Activated T-cell treated with anti-CD3 and anti-CD28 coated beads, Interleukin-2, amount 50 U/mL, for 24 hours (primary cell): ENCODE measurements at regions not wholly inside any gene's neighbourhood (a gene's known extent, or its start where the extent isn't known, plus 50 kb on each side); places are given as distances from the start of the nearest gene placed in this dataset.
"Not testable (repeated sequence)": the region's sequence is repeated elsewhere in the genome, so short reads cannot be mapped to it uniquely, and the experiment has no call there.

ENCODE experiments used
- DNase-seq: peaks from one replicate; pipeline ENCODE4 v3.0.0-alpha.2; 2020
- H3K27ac Mint-ChIP-seq: 2 replicates; pipeline ENCODE4 v1.8.0; 2020; ENCODE audit warnings: mild to moderate bottlenecking, mixed read lengths
- H3K27me3 Mint-ChIP-seq: 2 replicates; pipeline ENCODE4 v1.8.0; 2020; ENCODE audit warnings: mixed read lengths
- H3K36me3 Mint-ChIP-seq: 2 replicates; pipeline ENCODE4 v1.8.0; 2020; ENCODE audit warnings: low read depth, mixed read lengths
- H3K4me1 Mint-ChIP-seq: 2 replicates; pipeline ENCODE4 v1.8.0; 2020; ENCODE audit warnings: low read depth, mixed read lengths
- H3K4me3 Mint-ChIP-seq: 2 replicates; pipeline ENCODE4 v1.8.0; 2020; ENCODE audit warnings: mild to moderate bottlenecking, moderate library complexity, mixed read lengths
- H3K9me3 Mint-ChIP-seq: 2 replicates; pipeline ENCODE4 v1.8.0; 2020; ENCODE audit warnings: mixed read lengths

DNA sequence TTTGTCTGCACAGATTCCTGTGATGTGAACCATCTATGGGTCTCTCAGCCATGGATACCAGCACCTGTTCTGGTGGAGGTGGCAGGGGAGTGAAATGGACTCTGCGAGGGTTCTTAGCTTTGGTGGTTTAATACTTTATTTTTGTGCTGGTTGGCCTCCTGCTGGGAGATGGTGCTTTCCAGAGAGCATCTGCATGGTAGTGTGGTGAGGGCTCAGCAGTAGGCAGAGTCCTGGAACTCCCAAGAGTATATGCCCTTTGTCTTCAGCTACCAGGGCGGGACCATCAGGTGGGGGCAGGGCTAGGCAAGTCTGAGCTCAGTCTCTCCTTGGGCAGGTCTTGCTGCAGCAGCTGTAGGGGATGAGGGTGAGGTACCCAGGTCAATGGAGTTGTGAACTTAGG is 97.5 kb upstream of the TRIM2 start:
- Mint-ChIP-seq H3K9me3 (peaks cover 14% of the 10 kb centered on the region), H3K4me1 (peaks cover 21% of the 10 kb centered on the region)
- DNase-seq, H3K36me3 Mint-ChIP-seq, H3K4me3 Mint-ChIP-seq, H3K27ac Mint-ChIP-seq, H3K27me3 Mint-ChIP-seq: not testable (repeated sequence)

- no peaks in the 10 kb centered on the region for H3K36me3 Mint-ChIP-seq
- no peaks in the 10 kb centered on the region for H3K27me3 Mint-ChIP-seq
- peaks cover 14% of the 10 kb centered on the region for H3K9me3 Mint-ChIP-seq
- peaks cover 21% of the 10 kb centered on the region for H3K4me1 Mint-ChIP-seq
- H3K4me3 Mint-ChIP-seq = no peak overlapping the region
- peak; percentile 19 for DNase-seq
- no peak overlapping the region for H3K27ac Mint-ChIP-seq
Measured at GRCh38 chr4:153107246-153107645, 97.0 kb upstream of the TRIM2 start.

DNA sequence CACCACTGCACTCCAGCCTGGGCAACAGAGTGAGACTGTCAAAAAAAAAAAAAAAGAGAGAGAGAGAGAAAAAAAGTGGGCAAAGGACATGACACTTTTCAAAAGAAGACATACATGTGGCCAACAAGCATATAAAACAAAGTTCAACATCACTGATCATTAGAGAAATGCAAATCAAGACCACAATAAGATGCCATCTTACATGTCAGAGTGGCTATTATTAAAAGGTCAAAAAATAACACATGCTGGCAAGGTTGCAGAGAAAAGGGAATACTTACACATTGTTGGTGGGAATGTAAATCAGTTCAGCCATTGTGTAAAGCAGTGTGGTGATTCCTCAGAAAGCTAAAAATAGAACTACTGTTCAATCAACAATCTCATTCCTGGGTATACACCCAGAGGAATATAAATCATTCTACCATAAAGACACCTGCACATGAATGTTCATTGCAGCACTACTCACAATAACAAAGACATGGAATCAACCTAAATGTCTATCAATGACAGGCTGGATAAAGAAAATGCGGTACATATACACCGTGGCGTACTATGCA is 94.9 kb upstream of the TRIM2 start:
- Mint-ChIP-seq H3K9me3 (peaks cover 14% of the 10 kb centered on the region), H3K4me3 (no peak overlapping the region), H3K27ac (no peak overlapping the region), H3K36me3 (no peaks in the 10 kb centered on the region), H3K4me1 (peaks cover 21% of the 10 kb centered on the region), H3K27me3 (no peaks in the 10 kb centered on the region)
- no peak for DNase-seq

DNA sequence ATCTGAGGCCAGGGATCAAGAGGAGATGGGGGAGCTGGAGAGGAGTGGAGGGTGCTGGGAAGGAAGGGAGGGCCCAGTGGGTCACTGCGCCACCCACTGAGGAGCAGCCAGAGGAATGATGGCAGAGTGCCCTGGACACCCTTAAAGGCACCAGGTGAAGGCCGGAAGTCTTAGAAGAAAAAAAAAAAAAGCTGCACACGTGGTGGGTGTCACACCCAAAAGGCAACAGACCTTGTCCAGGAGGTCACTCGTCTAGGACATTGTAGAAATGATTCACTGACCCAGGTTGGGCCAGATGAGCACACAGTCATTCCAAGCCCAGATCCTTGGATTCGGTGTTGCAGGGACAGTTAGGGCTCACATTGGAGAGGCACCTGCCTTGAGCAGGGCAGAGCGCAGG is 93.5 kb upstream of the TRIM2 start:
- peak; percentile 15 for DNase-seq
- Mint-ChIP-seq H3K9me3 (peaks cover 5% of the 10 kb centered on the region), H3K27ac (no peak overlapping the region), H3K4me1 (peaks cover 17% of the 10 kb centered on the region), H3K36me3 (no peaks in the 10 kb centered on the region), H3K4me3 (no peak overlapping the region), H3K27me3 (no peaks in the 10 kb centered on the region)

- Mint-ChIP-seq H3K4me1 (peaks cover 17% of the 10 kb centered on the region), H3K36me3 (no peaks in the 10 kb centered on the region), H3K4me3 (no peak overlapping the region), H3K9me3 (no peaks in the 10 kb centered on the region), H3K27ac (no peak overlapping the region), H3K27me3 (no peaks in the 10 kb centered on the region)
- DNase-seq = peak; percentile 26
Measured at GRCh38 chr4:153111426-153112040, 92.7 kb upstream of the TRIM2 start.

- peak; percentile 51 for DNase-seq
- Mint-ChIP-seq H3K27me3 (no peaks in the 10 kb centered on the region), H3K4me1 (peaks cover 17% of the 10 kb centered on the region), H3K36me3 (no peaks in the 10 kb centered on the region), H3K4me3 (no peak overlapping the region), H3K27ac (no peak overlapping the region), H3K9me3 (no peaks in the 10 kb centered on the region)
Measured at GRCh38 chr4:153112041-153112441, 92.2 kb upstream of the TRIM2 start.

GRCh38 chr4:153113061-153113837 is 91.0 kb upstream of the TRIM2 start:
- Mint-ChIP-seq H3K4me3 (no peak overlapping the region), H3K4me1 (peaks cover 23% of the 10 kb centered on the region), H3K36me3 (no peaks in the 10 kb centered on the region), H3K9me3 (no peaks in the 10 kb centered on the region), H3K27me3 (no peaks in the 10 kb centered on the region), H3K27ac (no peak overlapping the region)
- peak; percentile 43 for DNase-seq

DNA sequence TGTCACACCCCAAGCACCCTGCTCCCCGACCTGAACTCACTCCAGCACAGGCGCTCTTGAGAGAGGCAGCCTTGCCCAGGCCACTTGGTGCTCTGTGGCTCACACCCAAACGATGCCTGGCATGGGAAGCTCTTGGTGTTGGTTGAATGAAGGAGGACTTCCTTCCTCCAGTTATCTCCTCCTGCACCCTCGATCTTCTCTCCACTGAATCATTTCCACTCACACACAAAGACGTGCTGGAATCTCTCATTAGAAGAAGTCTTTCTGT is 90.5 kb upstream of the TRIM2 start:
- DNase-seq = no peak
- Mint-ChIP-seq H3K27ac (no peak overlapping the region), H3K27me3 (no peaks in the 10 kb centered on the region), H3K36me3 (no peaks in the 10 kb centered on the region), H3K4me3 (no peak overlapping the region), H3K4me1 (peaks cover 23% of the 10 kb centered on the region), H3K9me3 (no peaks in the 10 kb centered on the region)

GRCh38 chr4:153114771-153115321 is 89.4 kb upstream of the TRIM2 start:
- peak; percentile 50 for DNase-seq
- no peaks in the 10 kb centered on the region for H3K27me3 Mint-ChIP-seq
- H3K36me3 Mint-ChIP-seq = no peaks in the 10 kb centered on the region
- H3K27ac Mint-ChIP-seq = no peak overlapping the region
- H3K4me1 Mint-ChIP-seq = peaks cover 17% of the 10 kb centered on the region
- no peak overlapping the region for H3K4me3 Mint-ChIP-seq
- H3K9me3 Mint-ChIP-seq = no peaks in the 10 kb centered on the region

DNA sequence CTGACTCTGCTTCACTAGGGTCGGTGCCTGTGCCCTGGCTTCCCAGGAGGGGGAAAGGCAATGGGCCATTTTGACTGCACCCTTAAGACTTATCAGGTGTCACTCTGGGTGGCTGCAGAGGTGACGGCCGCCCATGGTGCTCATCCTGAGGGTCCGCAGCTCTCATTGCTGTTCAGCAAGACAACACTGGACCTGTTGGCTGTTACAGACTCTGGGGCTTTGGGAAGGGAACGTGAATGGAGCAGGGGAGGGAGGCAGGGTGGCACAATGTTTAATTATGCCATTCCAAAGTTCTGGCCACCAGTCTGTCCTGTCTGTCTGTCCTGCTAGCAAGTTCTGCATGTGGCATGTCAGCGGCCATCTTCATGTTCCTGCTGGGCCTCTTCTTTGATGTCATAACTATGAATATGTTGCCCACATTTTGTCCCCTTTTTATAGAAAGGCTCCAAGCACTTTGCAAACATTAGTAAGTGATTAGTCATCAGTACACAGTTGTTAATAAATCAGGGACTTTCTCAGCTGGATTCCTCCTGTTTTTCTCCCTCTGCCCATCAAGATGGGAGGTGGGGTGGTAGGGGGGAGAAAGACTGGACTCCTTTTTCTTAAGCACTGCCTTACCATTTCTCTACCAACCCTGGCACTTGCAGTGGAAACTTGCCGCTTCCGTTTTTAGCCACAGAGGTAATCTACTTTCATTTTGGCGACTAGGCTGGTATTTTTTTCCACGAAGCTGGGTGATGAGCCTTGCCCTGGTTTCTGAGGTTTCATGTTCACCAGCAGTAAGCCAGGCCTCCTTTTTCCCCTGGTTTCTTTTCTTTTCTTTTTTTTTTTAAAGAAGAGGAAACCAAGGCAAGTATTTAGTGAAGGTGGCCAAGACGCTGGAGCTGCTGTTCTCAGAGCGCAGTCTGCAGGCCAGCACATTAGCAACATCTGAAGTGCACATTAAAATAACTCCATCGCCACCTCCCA is 88.6 kb upstream of the TRIM2 start:
- Mint-ChIP-seq H3K4me3 (no peak overlapping the region), H3K9me3 (no peaks in the 10 kb centered on the region), H3K36me3 (no peaks in the 10 kb centered on the region), H3K4me1 (peaks cover 14% of the 10 kb centered on the region), H3K27me3 (no peaks in the 10 kb centered on the region), H3K27ac (no peak overlapping the region)
- peak; percentile 73 for DNase-seq

- no peaks in the 10 kb centered on the region for H3K9me3 Mint-ChIP-seq
- H3K27me3 Mint-ChIP-seq = no peaks in the 10 kb centered on the region
- H3K27ac Mint-ChIP-seq = no peak overlapping the region
- peaks cover 8% of the 10 kb centered on the region for H3K4me1 Mint-ChIP-seq
- H3K4me3 Mint-ChIP-seq = no peak overlapping the region
- peak; percentile 30 for DNase-seq
- H3K36me3 Mint-ChIP-seq = no peaks in the 10 kb centered on the region
Measured at GRCh38 chr4:153116291-153116680, 88.0 kb upstream of the TRIM2 start.

GRCh38 chr4:153116801-153117200 is 87.4 kb upstream of the TRIM2 start:
- no peak for DNase-seq
- Mint-ChIP-seq H3K27ac (no peak overlapping the region), H3K4me3 (no peak overlapping the region), H3K4me1 (peaks cover 6% of the 10 kb centered on the region), H3K27me3 (no peaks in the 10 kb centered on the region), H3K36me3 (no peaks in the 10 kb centered on the region), H3K9me3 (no peaks in the 10 kb centered on the region)

DNA sequence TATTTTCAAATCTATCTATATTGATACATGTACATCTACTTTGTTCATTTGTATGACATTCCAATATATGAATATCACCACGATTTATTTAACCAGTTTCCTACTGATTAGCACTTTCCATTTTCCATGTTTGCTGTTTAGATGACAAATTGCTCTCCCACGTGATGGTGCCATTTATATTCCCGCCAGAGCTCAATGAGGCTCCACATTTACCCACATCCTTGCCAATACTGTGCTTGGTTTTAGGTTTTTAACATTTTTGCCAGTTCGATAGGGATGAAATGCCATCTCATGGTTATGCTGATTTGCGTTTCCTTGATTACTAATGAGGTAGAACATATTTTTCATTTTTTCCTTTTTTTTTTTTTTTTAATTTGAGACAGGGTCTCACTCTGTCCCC is 86.7 kb upstream of the TRIM2 start:
- peak overlapping the region; percentile 55 for H3K27ac Mint-ChIP-seq
- H3K4me3 Mint-ChIP-seq = no peak overlapping the region
- no peak for DNase-seq
- H3K27me3 Mint-ChIP-seq = no peaks in the 10 kb centered on the region
- peaks cover 6% of the 10 kb centered on the region for H3K4me1 Mint-ChIP-seq
- H3K36me3 Mint-ChIP-seq = no peaks in the 10 kb centered on the region
- H3K9me3 Mint-ChIP-seq = no peaks in the 10 kb centered on the region

GRCh38 chr4:153119626-153120025 is 84.6 kb upstream of the TRIM2 start:
- no peak for DNase-seq
- H3K36me3 Mint-ChIP-seq = no peaks in the 10 kb centered on the region
- peaks cover 10% of the 10 kb centered on the region for H3K4me1 Mint-ChIP-seq
- H3K27ac Mint-ChIP-seq = no peak overlapping the region
- no peaks in the 10 kb centered on the region for H3K27me3 Mint-ChIP-seq
- no peak overlapping the region for H3K4me3 Mint-ChIP-seq
- H3K9me3 Mint-ChIP-seq = no peaks in the 10 kb centered on the region
